ENCODE measurements at regions not wholly inside any gene's neighbourhood (a gene's known extent, or its start where the extent isn't known, plus 50 kb on each side); places are given as distances from the start of the nearest gene placed in this dataset.

GRCh38 chr9:111193095-111193494, 136.9 kb downstream of the OR2K2 start (continued):
- TF ChIP-seq, protein P1, sequence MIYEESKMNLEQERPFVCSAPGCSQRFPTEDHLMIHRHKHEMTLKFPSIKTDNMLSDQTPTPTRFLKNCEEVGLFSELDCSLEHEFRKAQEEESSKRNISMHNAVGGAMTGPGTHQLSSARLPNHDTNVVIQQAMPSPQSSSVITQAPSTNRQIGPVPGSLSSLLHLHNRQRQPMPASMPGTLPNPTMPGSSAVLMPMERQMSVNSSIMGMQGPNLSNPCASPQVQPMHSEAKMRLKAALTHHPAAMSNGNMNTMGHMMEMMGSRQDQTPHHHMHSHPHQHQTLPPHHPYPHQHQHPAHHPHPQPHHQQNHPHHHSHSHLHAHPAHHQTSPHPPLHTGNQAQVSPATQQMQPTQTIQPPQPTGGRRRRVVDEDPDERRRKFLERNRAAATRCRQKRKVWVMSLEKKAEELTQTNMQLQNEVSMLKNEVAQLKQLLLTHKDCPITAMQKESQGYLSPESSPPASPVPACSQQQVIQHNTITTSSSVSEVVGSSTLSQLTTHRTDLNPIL (CRISPR knock-in tag; IDR thresholded peaks at IDR 0.05; ENCODE audit: low read depth) = no peak
- no peak for TF ChIP-seq ZFP30 (CRISPR knock-in tag; IDR thresholded peaks at IDR 0.05)
- no peak for TF ChIP-seq CSDC2 (CRISPR knock-in tag; IDR thresholded peaks at IDR 0.05)
- TF ChIP-seq ZNF8 (CRISPR knock-in tag; IDR thresholded peaks at IDR 0.05) = no peak
- no peak for TF ChIP-seq PATZ1 (CRISPR knock-in tag; IDR thresholded peaks at IDR 0.05; ENCODE audit: borderline replicate concordance)
- TF ChIP-seq TOX (CRISPR knock-in tag; IDR thresholded peaks at IDR 0.05; ENCODE audit: borderline replicate concordance) = no peak

- TF ChIP-seq ZFP3 (CRISPR knock-in tag; IDR thresholded peaks at IDR 0.05) = no peak
- no peak for TF ChIP-seq SNAI2 (CRISPR knock-in tag; IDR thresholded peaks at IDR 0.05)
- no peak for TF ChIP-seq ZC3H10 (CRISPR knock-in tag; IDR thresholded peaks at IDR 0.05)
- TF ChIP-seq, protein P1 (CRISPR knock-in tag; IDR thresholded peaks at IDR 0.05; ENCODE audit: low read depth) = no peak
- no peak for TF ChIP-seq ZFP30 (CRISPR knock-in tag; IDR thresholded peaks at IDR 0.05)
- TF ChIP-seq GLIS3 (CRISPR knock-in tag; IDR thresholded peaks at IDR 0.05) = no peak
- TF ChIP-seq ISL1 (CRISPR knock-in tag; IDR thresholded peaks at IDR 0.05) = no peak
- TF ChIP-seq CSDC2 (CRISPR knock-in tag; IDR thresholded peaks at IDR 0.05) = no peak
- TF ChIP-seq PATZ1 (CRISPR knock-in tag; IDR thresholded peaks at IDR 0.05; ENCODE audit: borderline replicate concordance) = no peak
- TF ChIP-seq RARB (CRISPR knock-in tag; IDR thresholded peaks at IDR 0.05) = no peak
- TF ChIP-seq TOX (CRISPR knock-in tag; IDR thresholded peaks at IDR 0.05; ENCODE audit: borderline replicate concordance) = no peak
- TF ChIP-seq, protein P2, sequence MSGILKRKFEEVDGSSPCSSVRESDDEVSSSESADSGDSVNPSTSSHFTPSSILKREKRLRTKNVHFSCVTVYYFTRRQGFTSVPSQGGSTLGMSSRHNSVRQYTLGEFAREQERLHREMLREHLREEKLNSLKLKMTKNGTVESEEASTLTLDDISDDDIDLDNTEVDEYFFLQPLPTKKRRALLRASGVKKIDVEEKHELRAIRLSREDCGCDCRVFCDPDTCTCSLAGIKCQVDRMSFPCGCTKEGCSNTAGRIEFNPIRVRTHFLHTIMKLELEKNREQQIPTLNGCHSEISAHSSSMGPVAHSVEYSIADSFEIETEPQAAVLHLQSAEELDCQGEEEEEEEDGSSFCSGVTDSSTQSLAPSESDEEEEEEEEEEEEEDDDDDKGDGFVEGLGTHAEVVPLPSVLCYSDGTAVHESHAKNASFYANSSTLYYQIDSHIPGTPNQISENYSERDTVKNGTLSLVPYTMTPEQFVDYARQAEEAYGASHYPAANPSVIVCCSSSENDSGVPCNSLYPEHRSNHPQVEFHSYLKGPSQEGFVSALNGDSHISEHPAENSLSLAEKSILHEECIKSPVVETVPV (CRISPR knock-in tag; IDR thresholded peaks at IDR 0.05) = no peak
- no peak for ATAC-seq
These were observed 137.4 kb downstream of the OR2K2 start for GRCh38 chr9:111192650-111193049.

GRCh38 chr9:111190347-111190746, 139.7 kb downstream of the OR2K2 start:
- no peak for TF ChIP-seq ZNF565 (CRISPR knock-in tag; conservative IDR thresholded peaks at IDR 0.05; ENCODE audit: low read depth)
- no peak for TF ChIP-seq CSDC2 (CRISPR knock-in tag; IDR thresholded peaks at IDR 0.05)
- peak; percentile 85 for TF ChIP-seq ISL1 (CRISPR knock-in tag; IDR thresholded peaks at IDR 0.05)
- TF ChIP-seq, protein P1 (CRISPR knock-in tag; IDR thresholded peaks at IDR 0.05; ENCODE audit: low read depth) = peak; percentile 75
- TF ChIP-seq PATZ1 (CRISPR knock-in tag; IDR thresholded peaks at IDR 0.05; ENCODE audit: borderline replicate concordance) = no peak
- TF ChIP-seq PPARA (CRISPR knock-in tag; IDR thresholded peaks at IDR 0.05; ENCODE audit: borderline replicate concordance) = no peak
- TF ChIP-seq ARNTL (CRISPR knock-in tag; IDR thresholded peaks at IDR 0.05; ENCODE audit: borderline replicate concordance, low read depth) = no peak
- TF ChIP-seq ESRRG (CRISPR knock-in tag; IDR thresholded peaks at IDR 0.05) = no peak
- no peak for TF ChIP-seq ZNF70 (CRISPR knock-in tag; IDR thresholded peaks at IDR 0.05)
- TF ChIP-seq ZC3H10 (CRISPR knock-in tag; IDR thresholded peaks at IDR 0.05) = no peak
- no peak for TF ChIP-seq OSR1 (CRISPR knock-in tag; IDR thresholded peaks at IDR 0.05)
- TF ChIP-seq BACH2 (CRISPR knock-in tag; IDR thresholded peaks at IDR 0.05; ENCODE audit: borderline replicate concordance) = no peak
- ATAC-seq = no peak

Data from SK-N-SH treated with all-trans-retinoic acid at 6 μM for 48 hours (cell line).